ENCODE measurements at regions not wholly inside any gene's neighbourhood (a gene's known extent, or its start where the extent isn't known, plus 50 kb on each side); places are given as distances from the start of the nearest gene placed in this dataset.

DNA sequence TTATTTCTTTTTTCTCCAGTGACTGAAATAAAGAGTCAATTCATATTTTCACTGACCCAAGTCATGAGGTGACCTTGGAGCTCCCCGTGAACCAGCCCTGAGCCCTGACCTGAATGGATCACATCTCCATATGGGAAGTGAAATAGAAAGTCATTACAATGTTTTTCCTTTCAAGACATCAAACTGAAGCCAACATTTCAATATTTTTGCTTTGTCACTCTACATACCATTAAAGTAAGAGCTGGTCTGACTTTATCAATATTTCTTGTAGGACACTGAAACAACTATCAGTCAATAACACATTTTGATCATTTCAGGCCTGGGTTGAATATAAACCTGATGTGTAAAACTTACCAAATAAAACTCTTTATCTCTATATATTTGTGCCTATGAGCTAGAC is 249.8 kb upstream of the PHF14 start:
- DNase-seq (ENCODE audit: low read depth in 2 of 2), result no peak
- TF ChIP-seq CTCF (IDR thresholded peaks at IDR 0.05; ENCODE audit: low read depth, low read length), result no peak
- H3K4me3 ChIP-seq (replicated peaks in 1 of 2; ENCODE audit: low read depth in 2 of 2, low read length in 2 of 2), result no peak overlapping the region

- no peak for TF ChIP-seq CTCF (IDR thresholded peaks at IDR 0.05; ENCODE audit: low read depth, low read length)
- DNase-seq (ENCODE audit: low read depth in 2 of 2), result no peak
- no peak overlapping the region for H3K4me3 ChIP-seq (replicated peaks in 1 of 2; ENCODE audit: low read depth in 2 of 2, low read length in 2 of 2)
Observed at GRCh38 chr7:10724449-10724848, 249.2 kb upstream of the PHF14 start.

DNA sequence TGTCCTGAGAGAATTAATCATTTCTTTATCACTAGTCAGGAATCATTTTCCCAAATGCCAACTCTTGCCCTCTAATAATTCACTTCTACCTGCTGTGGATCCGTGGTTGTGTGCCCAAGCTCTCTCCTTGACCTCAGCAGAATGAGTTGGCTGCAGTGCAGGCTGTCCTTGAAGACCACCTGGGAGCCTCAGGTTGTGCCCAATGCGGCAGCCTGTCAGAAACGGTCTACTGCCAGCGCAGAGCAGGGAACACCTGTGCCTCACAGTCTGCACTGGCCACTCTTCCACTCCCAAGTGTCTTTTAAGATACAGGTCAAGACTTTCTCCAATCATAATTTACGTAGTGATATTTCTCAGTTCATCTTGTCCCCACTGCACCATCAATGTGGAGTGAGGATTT is 246.0 kb upstream of the PHF14 start:
- no peak for TF ChIP-seq CTCF (IDR thresholded peaks at IDR 0.05; ENCODE audit: low read depth, low read length)
- H3K4me3 ChIP-seq (replicated peaks in 1 of 2; ENCODE audit: low read depth in 2 of 2, low read length in 2 of 2), result no peak overlapping the region
- no peak for DNase-seq (ENCODE audit: low read depth in 2 of 2)

GRCh38 chr7:10731253-10731773 is 242.4 kb upstream of the PHF14 start:
- no peak for TF ChIP-seq CTCF (IDR thresholded peaks at IDR 0.05; ENCODE audit: low read depth, low read length)
- no peak for DNase-seq (ENCODE audit: low read depth in 2 of 2)
- H3K4me3 ChIP-seq (replicated peaks in 1 of 2; ENCODE audit: low read depth in 2 of 2, low read length in 2 of 2), result no peak overlapping the region

DNA sequence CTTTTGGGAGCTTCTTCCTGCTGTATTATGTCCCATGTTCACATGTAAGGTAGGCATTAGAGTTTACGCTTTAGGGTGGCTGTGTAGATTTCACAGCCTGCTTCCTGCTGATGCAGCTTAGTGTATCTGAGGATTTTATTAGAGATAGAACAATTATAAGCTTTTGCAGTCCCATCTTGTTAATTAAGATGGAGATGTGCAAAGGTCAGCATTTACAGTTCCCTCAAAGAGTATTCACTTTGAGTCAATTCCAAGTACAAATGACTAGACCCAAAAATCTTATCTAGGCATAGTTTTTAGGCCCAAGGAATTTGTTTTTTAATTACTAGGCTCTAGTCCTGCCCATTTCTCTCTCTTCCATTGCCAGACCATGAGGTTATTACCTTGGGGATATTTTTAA is 239.9 kb upstream of the PHF14 start:
- TF ChIP-seq CTCF (IDR thresholded peaks at IDR 0.05; ENCODE audit: low read depth, low read length), result no peak
- H3K4me3 ChIP-seq (replicated peaks in 1 of 2; ENCODE audit: low read depth in 2 of 2, low read length in 2 of 2), result no peak overlapping the region
- DNase-seq (ENCODE audit: low read depth in 2 of 2), result no peak

DNA sequence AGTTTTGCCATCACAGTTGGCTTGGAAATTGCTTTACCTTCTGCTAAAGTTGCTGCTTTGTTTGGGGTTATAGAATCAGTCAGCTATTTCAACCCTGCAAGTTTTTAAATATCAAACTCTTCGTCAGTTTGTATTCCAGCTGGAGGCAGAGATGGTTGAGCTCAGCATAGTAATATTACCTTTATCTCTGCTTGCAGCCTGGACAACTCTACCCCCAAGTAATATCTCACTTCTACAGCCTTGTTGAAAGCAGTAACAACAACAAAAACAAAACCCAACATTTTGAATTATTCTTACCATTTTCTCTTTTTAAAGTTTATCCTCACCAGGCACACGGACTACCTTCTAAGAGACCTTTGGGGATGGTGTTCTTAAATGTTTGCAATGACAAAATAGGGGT is 239.1 kb upstream of the PHF14 start:
- TF ChIP-seq CTCF (IDR thresholded peaks at IDR 0.05; ENCODE audit: low read depth, low read length), result no peak
- no peak overlapping the region for H3K4me3 ChIP-seq (replicated peaks in 1 of 2; ENCODE audit: low read depth in 2 of 2, low read length in 2 of 2)
- DNase-seq (ENCODE audit: low read depth in 2 of 2), result no peak

DNA sequence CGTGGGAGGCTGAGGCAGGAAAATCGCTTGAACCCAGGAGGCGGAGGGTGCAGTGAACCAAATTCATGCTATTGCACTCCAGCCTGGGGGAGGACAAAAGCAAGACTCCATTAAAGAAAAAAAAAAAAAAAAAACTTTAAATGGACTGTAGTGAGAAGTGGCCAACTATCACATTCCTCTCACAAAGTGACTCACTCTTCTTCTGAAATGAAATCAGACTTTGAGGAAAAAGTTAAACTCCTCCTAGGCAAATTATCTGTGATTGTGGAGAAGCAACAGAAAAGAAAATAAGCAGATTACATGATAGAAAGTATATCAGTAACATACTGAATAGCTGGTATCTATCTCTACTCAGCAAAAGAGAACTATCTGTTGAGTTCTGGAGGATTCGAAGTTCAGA is 234.3 kb upstream of the PHF14 start:
- TF ChIP-seq CTCF (IDR thresholded peaks at IDR 0.05; ENCODE audit: low read depth, low read length), result no peak
- H3K4me3 ChIP-seq (replicated peaks in 1 of 2; ENCODE audit: low read depth in 2 of 2, low read length in 2 of 2), result no peak overlapping the region
- no peak for DNase-seq (ENCODE audit: low read depth in 2 of 2)

Data from cardiac fibroblast (primary cell).